HG03520 (cell line): ENCODE measurements at regions not wholly inside any gene's neighbourhood (a gene's known extent, or its start where the extent isn't known, plus 50 kb on each side); places are given as distances from the start of the nearest gene placed in this dataset.

Experiments used
- ATAC-seq: cut with Tn5 transposase; IDR thresholded peaks from one replicate; pipeline ENCODE4 v1.9.1; 2021; ENCODE audit warnings: mild to moderate bottlenecking, moderate library complexity; ENCODE audit not compliant: unreplicated experiment

- no peak for ATAC-seq
Measured at GRCh38 chr1:57957576-57957975, 533.7 kb upstream of the DAB1 start.

- no peak for ATAC-seq
Measured at GRCh38 chr1:57951390-57951789, 527.5 kb upstream of the DAB1 start.

GRCh38 chr1:57949168-57949567 lies 525.3 kb upstream of the DAB1 start:
- ATAC-seq: no peak

- ATAC-seq: no peak
Measured at GRCh38 chr1:57947471-57947870, 523.6 kb upstream of the DAB1 start.

- no peak for ATAC-seq
Measured at GRCh38 chr1:57945045-57945444, 521.2 kb upstream of the DAB1 start.

GRCh38 chr1:57943365-57943764 lies 519.5 kb upstream of the DAB1 start:
- ATAC-seq: no peak

GRCh38 chr1:57934745-57935144 lies 510.9 kb upstream of the DAB1 start:
- ATAC-seq: no peak

GRCh38 chr1:57927003-57927402 lies 503.1 kb upstream of the DAB1 start:
- no peak for ATAC-seq

DNA sequence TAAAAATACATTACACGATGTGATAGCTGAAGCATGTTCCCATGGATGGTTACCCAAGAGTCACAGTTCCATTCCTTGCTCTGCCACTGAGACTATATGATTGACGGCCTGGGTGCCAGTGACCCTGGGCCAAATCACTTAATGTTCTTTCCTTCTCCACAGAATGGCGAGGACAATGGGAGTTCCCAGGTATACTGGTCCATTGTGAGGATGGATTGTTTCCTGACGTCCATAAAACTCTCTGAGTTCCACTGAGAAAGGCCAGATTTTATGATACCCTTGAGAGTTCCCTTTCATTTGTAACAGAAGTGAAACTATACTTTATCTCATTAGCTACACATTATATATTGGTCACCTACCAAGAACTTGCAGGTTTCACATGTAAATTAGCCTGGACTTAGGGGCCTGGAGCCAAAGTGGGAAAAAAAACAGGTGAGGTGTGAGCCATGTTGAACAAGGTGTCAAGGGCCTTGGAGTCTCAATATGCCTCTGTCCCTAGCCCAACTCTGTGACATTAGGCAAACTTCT lies 502.2 kb upstream of the DAB1 start:
- no peak for ATAC-seq

DNA sequence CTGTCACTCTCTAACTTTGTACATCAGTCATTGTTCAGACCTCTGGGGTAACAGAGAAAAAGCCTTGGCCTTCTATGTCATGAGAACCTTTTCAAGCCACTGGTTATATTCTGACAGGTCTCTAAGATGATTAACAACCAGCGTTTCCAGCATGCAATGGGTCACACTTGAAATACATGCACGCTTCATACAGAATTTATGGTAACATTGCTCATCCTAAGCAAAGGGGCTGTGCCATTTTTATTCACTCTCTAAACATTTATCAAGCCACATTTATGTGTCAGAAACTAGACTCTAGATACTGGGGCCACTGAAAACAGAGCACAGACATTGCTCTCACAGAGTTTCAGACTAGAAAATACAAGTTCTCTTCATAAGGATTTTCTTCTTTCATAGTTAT lies 501.4 kb upstream of the DAB1 start:
- no peak for ATAC-seq

GRCh38 chr1:57922130-57922529 lies 498.3 kb upstream of the DAB1 start:
- no peak for ATAC-seq

DNA sequence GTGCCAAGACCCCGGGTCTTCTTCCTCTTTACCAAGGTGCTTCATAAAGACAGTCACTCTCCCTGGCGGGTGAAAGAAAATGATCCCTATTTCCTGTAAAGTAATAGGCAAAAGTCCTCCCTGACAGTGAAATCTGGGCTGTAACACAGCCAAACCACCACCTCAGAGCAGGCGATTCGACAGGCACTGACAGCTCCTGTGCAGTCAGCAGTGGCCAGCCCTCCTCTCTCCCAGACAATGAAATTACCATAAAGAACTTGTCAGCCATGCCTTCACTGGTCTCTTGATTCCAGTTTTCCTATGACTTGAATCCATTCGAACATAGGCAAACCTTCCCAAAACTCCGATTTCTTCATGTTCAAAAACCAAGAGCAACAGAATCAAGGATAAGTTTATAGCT lies 492.2 kb upstream of the DAB1 start:
- no peak for ATAC-seq

DNA sequence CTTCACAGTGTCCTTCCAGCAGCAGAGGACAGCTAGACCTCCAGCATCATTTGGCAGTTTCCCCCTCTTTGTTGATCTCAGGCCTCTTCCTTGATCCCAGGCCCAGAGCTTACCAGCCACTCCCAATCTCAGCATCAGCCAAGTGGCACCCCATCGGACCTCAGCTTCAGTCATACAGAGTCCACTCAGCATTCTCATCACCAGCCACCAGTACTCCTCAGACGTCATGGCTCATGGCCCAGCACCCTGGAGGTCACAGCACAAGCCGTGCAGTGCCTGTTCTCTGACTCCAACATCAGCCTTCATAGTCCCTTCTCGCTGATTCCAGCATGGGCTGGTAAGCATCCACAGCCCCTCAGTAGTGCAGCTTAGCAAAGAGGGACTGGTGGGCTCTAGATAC lies 487.6 kb upstream of the DAB1 start:
- ATAC-seq: no peak

- no peak for ATAC-seq
Measured at GRCh38 chr1:57910782-57911181, 486.9 kb upstream of the DAB1 start.

DNA sequence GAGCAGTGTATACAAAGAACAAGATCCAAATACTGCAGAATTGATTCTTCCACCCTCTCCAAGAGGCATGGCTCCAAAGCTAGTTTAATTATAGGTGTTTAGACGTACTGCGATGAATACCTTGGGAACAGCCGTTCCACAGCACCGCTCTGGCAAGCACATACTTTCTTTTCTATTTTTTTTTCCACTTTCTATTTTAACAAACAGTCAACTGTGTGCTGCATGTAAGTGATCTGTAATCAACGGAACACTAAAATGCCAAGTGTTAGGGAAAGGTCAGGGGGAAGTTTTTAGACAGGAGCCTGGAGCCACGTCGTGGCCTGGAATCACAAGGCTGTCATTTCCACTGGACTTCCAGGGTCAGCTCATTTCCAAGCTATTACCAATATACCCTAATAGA lies 486.4 kb upstream of the DAB1 start:
- no peak for ATAC-seq

GRCh38 chr1:57908147-57908890 lies 484.5 kb upstream of the DAB1 start:
- ATAC-seq: no peak

DNA sequence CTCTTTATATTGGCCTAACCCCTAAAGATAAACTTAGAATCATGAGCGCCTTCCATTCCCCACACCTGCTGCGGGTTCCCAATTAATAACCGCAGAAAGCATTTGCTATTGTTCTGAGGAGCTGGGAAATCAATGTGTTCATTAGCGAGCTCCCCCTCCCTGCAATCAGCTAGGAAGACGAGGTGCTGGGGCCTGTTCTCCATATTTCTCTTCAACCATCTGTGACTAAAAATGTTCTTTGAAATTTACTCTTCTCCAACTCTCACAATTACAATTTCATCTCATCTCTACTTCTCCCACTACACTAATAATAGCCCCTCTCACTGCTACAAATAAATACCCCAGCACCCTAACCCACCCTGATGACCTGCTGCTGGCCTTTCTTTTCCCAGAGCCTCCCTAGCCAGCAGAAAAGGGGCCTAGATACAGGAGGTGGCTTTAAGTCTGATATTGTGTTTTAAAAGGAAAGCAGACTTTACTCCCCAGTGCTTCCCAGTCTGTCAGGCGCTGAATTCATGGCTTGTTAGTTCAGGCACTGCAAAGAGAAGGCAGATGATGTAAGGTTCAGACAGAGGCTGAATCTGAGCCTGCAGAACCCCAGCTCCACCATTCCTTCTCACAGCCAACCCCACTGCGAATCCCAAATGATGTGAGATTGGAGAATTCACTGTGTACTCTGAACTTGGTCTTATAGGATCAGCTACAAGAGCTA lies 477.5 kb upstream of the DAB1 start:
- no peak for ATAC-seq

- no peak for ATAC-seq
Measured at GRCh38 chr1:57898531-57898930, 474.7 kb upstream of the DAB1 start.

DNA sequence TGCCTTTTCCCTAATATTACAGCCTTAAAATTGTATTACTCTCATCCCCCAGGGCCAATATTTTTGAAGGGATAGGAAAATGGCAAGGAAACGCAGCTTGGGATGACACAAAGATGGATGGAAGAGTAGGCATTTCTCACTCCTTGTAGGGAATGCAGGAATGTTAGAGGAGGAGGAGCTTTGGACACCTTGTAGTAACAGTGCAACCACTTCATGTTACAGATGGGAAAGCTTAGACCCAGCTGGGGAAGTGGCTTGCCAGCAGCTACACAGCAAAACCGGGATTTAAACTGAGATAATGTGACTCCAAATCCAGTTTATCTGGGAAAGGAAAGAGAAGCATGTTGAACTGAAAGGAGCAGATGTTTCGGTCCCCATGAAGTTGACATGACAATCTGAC lies 473.7 kb upstream of the DAB1 start:
- no peak for ATAC-seq

DNA sequence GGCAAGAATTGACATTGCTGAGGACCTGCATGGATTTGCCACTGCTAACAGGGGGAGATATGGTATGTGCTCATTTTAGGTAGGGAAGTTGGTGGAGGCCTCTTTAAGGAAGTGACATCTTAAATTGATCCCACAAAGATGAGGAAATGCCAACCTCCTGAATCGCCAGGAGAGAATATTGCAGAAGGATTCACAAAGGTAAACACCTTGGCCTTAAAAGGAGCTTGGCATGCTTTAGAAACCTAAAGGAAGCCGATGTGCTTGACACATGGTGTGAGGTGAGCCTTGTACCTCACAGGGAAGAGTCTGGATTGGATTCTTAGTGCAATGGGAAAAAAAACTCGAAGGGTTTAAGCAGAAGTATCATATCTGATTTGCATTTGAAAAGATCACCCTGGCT lies 470.5 kb upstream of the DAB1 start:
- ATAC-seq: no peak

DNA sequence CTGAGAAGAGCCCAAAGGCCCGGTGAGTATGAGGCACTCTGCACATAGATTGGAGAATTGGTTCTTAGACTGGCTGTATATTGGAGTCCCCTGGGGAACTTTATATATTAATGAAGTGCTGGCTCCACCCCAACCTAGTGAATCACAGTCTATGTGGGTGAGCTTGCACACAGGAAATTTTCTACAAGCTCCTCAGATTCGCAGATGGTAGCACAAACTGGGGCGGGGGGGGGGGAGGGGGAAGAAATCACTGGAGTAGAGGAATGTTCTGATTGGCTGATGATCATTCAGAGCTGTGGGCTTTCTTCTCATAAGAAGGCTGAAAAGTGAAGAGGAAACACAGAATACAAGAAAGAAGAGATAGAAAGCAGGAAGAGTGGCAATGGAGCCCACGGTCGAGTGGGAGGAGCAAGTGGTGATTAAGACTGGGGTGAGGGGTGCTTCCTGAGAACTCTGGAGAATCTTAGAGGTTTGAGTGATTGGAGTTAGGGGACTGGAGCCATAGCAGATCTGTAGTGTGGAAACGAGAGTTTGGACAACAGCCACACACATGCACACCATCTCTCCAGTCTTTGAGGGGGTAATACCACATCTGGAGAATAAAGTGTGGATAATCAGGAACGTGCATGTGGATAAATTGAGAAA lies 465.9 kb upstream of the DAB1 start:
- no peak for ATAC-seq

GRCh38 chr1:57887964-57888491 lies 464.2 kb upstream of the DAB1 start:
- ATAC-seq: no peak
